ENCODE measurements at regions not wholly inside any gene's neighbourhood (a gene's known extent, or its start where the extent isn't known, plus 50 kb on each side); places are given as distances from the start of the nearest gene placed in this dataset.

DNA sequence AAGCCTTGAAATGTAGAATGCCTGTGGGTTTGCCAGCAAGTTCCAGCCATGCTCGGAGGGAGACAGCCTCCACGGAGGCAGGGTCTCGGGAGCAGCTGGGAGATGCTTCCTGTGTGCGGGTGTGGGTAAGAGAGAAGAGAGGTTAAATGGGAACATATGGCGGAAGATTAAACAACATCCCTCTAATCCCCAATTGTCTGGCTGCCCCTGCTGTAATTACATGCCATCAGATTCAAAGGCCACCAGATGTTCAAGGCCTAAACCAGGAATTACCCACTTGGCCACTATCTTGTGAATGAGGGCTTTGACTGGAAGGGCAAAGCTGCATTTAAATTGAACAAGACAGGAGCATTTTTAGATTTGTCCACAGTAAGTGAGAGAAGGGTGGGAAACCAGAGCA is 81.4 kb upstream of the BACE2 start:
- TF ChIP-seq, protein P1, sequence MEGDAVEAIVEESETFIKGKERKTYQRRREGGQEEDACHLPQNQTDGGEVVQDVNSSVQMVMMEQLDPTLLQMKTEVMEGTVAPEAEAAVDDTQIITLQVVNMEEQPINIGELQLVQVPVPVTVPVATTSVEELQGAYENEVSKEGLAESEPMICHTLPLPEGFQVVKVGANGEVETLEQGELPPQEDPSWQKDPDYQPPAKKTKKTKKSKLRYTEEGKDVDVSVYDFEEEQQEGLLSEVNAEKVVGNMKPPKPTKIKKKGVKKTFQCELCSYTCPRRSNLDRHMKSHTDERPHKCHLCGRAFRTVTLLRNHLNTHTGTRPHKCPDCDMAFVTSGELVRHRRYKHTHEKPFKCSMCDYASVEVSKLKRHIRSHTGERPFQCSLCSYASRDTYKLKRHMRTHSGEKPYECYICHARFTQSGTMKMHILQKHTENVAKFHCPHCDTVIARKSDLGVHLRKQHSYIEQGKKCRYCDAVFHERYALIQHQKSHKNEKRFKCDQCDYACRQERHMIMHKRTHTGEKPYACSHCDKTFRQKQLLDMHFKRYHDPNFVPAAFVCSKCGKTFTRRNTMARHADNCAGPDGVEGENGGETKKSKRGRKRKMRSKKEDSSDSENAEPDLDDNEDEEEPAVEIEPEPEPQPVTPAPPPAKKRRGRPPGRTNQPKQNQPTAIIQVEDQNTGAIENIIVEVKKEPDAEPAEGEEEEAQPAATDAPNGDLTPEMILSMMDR (IDR thresholded peaks at IDR 0.05), result no peak
- no peak for TF ChIP-seq POLR2A (IDR thresholded peaks at IDR 0.05)
- no peaks in the 10 kb centered on the region for H3K4me1 ChIP-seq
- DNase-seq, result no peak
- H3K27me3 ChIP-seq, result no peaks in the 10 kb centered on the region
- no peaks in the 10 kb centered on the region for H3K36me3 ChIP-seq
- H3K9me3 ChIP-seq, result no peaks in the 10 kb centered on the region
- H3K27ac ChIP-seq, result no peak overlapping the region
- H3K4me3 ChIP-seq, result no peak overlapping the region

DNA sequence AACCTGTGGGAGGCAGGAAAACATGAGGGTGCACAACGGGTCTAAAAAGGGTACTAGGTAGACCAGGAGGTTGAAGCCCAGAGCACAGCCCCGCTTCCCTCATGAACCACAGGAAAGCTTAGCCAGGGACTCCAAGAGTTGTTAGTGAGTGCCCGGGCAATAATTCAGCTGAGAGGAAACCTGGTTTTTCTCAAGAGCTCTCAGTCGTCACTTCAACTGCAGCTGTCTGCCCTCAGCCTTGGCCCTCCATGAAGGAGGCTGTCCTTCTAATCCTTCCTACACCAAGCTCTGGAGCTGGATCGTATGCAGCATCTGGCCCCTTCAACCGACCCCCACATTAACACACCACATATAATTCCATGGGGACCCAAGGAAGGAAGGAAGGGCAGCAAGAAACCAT is 77.0 kb upstream of the BACE2 start:
- TF ChIP-seq POLR2A (IDR thresholded peaks at IDR 0.05), result no peak
- TF ChIP-seq, protein P1 (IDR thresholded peaks at IDR 0.05), result no peak
- Histone ChIP-seq H3K27me3 (no peaks in the 10 kb centered on the region), H3K4me3 (no peak overlapping the region), H3K27ac (no peak overlapping the region), H3K9me3 (no peaks in the 10 kb centered on the region), H3K4me1 (no peaks in the 10 kb centered on the region), H3K36me3 (no peaks in the 10 kb centered on the region)
- DNase-seq, result no peak

DNA sequence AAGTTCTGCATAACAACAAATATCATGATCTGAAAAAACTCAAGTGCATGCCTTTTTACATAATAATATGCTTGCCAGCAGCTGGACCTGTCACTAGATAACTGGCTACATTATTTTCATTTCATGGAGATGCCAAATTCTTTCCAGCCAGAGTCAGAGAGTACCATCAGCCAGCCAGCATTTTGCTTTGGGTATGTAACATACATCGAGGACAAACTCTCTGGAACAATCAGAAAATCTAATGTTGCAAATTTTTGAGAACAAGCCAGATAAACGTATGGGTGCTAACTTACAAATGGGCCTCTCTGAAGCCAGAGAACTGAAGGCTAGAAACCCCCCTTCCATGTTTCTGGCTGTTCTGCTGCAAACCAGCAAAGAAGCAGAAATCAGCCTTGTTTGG is 76.3 kb upstream of the BACE2 start:
- no peak overlapping the region for H3K4me3 ChIP-seq
- H3K27ac ChIP-seq, result no peak overlapping the region
- TF ChIP-seq, protein P1 (IDR thresholded peaks at IDR 0.05), result no peak
- no peak for TF ChIP-seq POLR2A (IDR thresholded peaks at IDR 0.05)
- DNase-seq, result no peak
- no peaks in the 10 kb centered on the region for H3K9me3 ChIP-seq
- no peaks in the 10 kb centered on the region for H3K36me3 ChIP-seq
- H3K27me3 ChIP-seq, result no peaks in the 10 kb centered on the region
- no peaks in the 10 kb centered on the region for H3K4me1 ChIP-seq

DNA sequence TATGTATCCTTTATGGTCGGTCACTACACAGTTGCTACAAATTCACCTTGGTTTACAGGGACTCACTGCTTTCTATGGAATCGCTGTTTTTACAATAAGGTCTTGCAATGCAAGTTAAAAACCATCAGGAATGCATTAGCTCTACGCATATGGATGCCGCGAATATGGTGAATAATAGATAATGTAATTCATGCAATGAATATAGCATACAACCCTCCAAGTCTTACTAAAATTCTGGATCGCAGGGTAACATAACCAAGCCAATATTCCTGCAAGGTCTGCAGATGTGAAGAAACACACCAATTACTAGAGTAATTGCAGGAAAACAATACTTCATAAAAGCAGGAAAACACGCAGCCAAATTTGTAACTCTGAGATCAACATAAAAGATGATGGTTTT is 75.6 kb upstream of the BACE2 start:
- H3K27ac ChIP-seq, result no peak overlapping the region

DNA sequence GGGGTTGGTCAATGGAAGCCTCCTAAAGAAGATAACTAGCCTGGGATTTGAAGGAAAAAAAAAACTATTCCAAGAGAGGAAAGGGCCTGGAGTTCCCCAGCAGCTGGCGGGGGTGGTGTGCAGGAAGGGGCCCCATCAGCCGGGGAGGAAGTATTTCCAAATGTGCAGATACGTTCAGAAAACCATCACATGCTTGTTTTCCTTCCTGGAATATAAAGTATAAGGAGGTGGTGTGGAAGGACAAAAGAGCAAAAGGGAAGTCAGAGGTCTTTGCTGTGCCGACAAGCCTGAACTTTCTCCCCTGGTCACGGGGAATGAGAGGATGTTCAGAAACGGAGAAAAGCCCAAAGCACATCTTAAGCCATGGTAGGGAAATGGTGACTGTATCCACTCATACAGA is 72.0 kb upstream of the BACE2 start:
- H3K36me3 ChIP-seq, result no peaks in the 10 kb centered on the region
- no peaks in the 10 kb centered on the region for H3K27me3 ChIP-seq
- H3K4me1 ChIP-seq, result no peaks in the 10 kb centered on the region
- no peak overlapping the region for H3K27ac ChIP-seq
- DNase-seq, result no peak
- TF ChIP-seq, protein P1 (IDR thresholded peaks at IDR 0.05), result no peak
- no peak for TF ChIP-seq POLR2A (IDR thresholded peaks at IDR 0.05)
- H3K9me3 ChIP-seq, result no peaks in the 10 kb centered on the region
- H3K4me3 ChIP-seq, result no peak overlapping the region

More for the DNA sequence above, 75.6 kb upstream of the BACE2 start:
- H3K9me3 ChIP-seq, result no peaks in the 10 kb centered on the region
- no peaks in the 10 kb centered on the region for H3K27me3 ChIP-seq
- no peak overlapping the region for H3K4me3 ChIP-seq
- no peak for TF ChIP-seq POLR2A (IDR thresholded peaks at IDR 0.05)
- TF ChIP-seq, protein P1 (IDR thresholded peaks at IDR 0.05), result no peak
- DNase-seq, result no peak
- H3K36me3 ChIP-seq, result no peaks in the 10 kb centered on the region
- no peaks in the 10 kb centered on the region for H3K4me1 ChIP-seq

DNA sequence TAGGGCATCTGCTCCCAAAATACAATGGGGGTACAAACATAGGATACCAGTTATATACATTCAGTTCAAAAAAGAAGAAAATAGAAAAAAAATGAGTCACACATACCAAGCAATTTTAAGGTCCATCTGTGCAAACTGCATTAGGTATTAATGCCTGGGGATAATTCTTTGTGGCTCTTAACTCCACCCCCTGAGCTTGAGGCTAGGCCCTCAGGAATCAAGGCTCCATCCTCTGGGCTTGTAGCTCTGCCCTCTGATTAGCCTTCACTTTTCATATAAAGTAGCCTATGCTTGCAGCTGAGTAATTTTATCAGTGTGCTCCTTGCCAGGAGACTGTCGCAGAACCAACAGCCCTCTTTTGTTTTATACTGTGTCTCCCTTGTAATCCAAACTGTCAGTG is 69.9 kb upstream of the BACE2 start:
- no peak for DNase-seq
- H3K27me3 ChIP-seq, result no peaks in the 10 kb centered on the region
- H3K4me1 ChIP-seq, result no peaks in the 10 kb centered on the region
- H3K36me3 ChIP-seq, result no peaks in the 10 kb centered on the region
- no peak overlapping the region for H3K4me3 ChIP-seq
- H3K9me3 ChIP-seq, result no peaks in the 10 kb centered on the region
- no peak overlapping the region for H3K27ac ChIP-seq
- TF ChIP-seq, protein P1 (IDR thresholded peaks at IDR 0.05), result no peak
- TF ChIP-seq POLR2A (IDR thresholded peaks at IDR 0.05), result no peak

Data from Peyer's patch (tissue), 4 donors.